CD8-positive, alpha-beta memory T cell (primary cell): ENCODE measurements at regions not wholly inside any gene's neighbourhood (a gene's known extent, or its start where the extent isn't known, plus 50 kb on each side); places are given as distances from the start of the nearest gene placed in this dataset.
"Not testable (repeated sequence)": the region's sequence is repeated elsewhere in the genome, so short reads cannot be mapped to it uniquely, and the experiment has no call there.

Source experiments
- CTCF ChIA-PET: fragments of 350-600 bp; sonication (Branson Sonifier 250); formaldehyde crosslinking; loops from one replicate; lab custom pipeline; 2021; ENCODE audit warnings: antibody characterized with exemption; lab: Charles Lee
- POLR2A ChIA-PET: fragments of 350-600 bp; sonication (Branson Sonifier 250); formaldehyde crosslinking; loops from one replicate; lab custom pipeline; 2021; ENCODE audit warnings: antibody characterized with exemption; lab: Charles Lee
- DNase-seq, 5 donors: peaks; one replicate each; pipeline versions ENCODE4 v3.0.0 to v3.0.0-alpha.2; 2020 to 2022; ENCODE audit warnings: mixed read lengths in 1 of 5
- H3K27ac ChIP-seq: one replicate; pipeline ENCODE4 v1.7.0; 2013; ENCODE audit warnings: low read depth, mild to moderate bottlenecking, low read length, moderate library complexity
- H3K27me3 ChIP-seq: 2 replicates; pipeline ENCODE4 v1.7.0; 2013; ENCODE audit warnings: low read length, mild to moderate bottlenecking; ENCODE audit not compliant: insufficient read depth, poor library complexity, severe bottlenecking
- H3K36me3 ChIP-seq: 2 replicates; pipeline ENCODE4 v1.7.0; 2013; ENCODE audit warnings: mild to moderate bottlenecking, low read length, moderate library complexity; ENCODE audit not compliant: insufficient read depth
- H3K4me1 ChIP-seq: 2 replicates; pipeline ENCODE4 v1.7.0; 2013; ENCODE audit warnings: mild to moderate bottlenecking, low read length, moderate library complexity; ENCODE audit not compliant: insufficient read depth
- H3K4me3 ChIP-seq: 2 replicates; pipeline ENCODE4 v1.7.0; 2013; ENCODE audit warnings: mild to moderate bottlenecking, low read length
- H3K9me3 ChIP-seq: 2 replicates; pipeline ENCODE4 v1.7.0; 2013; ENCODE audit warnings: mild to moderate bottlenecking, low read length
- H3K27ac Mint-ChIP-seq, 8 donors: one replicate each; pipeline ENCODE4 v1.8.0; 2020 to 2021; ENCODE audit warnings: mixed read lengths in 8 of 8, mild to moderate bottlenecking in 6 of 8, inconsistent platforms in 3 of 8, moderate library complexity in 3 of 8
- H3K27me3 Mint-ChIP-seq, 2 donors: one replicate each; pipeline ENCODE4 v1.8.0; 2020 to 2021; ENCODE audit warnings: mixed read lengths in 2 of 2, mild to moderate bottlenecking in 1 of 2, moderate library complexity in 1 of 2
- H3K36me3 Mint-ChIP-seq, 3 donors: one replicate each; pipeline ENCODE4 v1.8.0; 2020 to 2021; ENCODE audit warnings: mixed read lengths in 3 of 3, inconsistent platforms in 1 of 3, mild to moderate bottlenecking in 1 of 3
- H3K4me1 Mint-ChIP-seq, 3 donors: one replicate each; pipeline ENCODE4 v1.8.0; 2020 to 2021; ENCODE audit warnings: mixed read lengths in 3 of 3, inconsistent platforms in 1 of 3, mild to moderate bottlenecking in 1 of 3
- H3K4me3 Mint-ChIP-seq, 7 donors: one replicate each; pipeline ENCODE4 v1.8.0; 2020 to 2021; ENCODE audit warnings: mixed read lengths in 7 of 7, mild to moderate bottlenecking in 6 of 7, moderate library complexity in 4 of 7, inconsistent platforms in 2 of 7
- H3K9me3 Mint-ChIP-seq, 5 donors: one replicate each; pipeline ENCODE4 v1.8.0; 2020 to 2022; ENCODE audit warnings: mixed read lengths in 5 of 5, mild to moderate bottlenecking in 3 of 5, moderate library complexity in 2 of 5, inconsistent platforms in 1 of 5

- H3K36me3 ChIP-seq, result no peaks in the 10 kb centered on the region
- POLR2A ChIA-PET, result no interaction called here
- H3K9me3 ChIP-seq, result no peaks in the 10 kb centered on the region
- no peaks in the 10 kb centered on the region for H3K27me3 ChIP-seq
- H3K27ac ChIP-seq, result no peak overlapping the region
- Mint-ChIP-seq H3K4me1 (no peaks in the 10 kb centered on the region), H3K27me3 (peaks cover 0 to 5% of the 10 kb centered on the region in 2 donors), H3K27ac (no peak overlapping the region), H3K4me3 (no peak overlapping the region), H3K36me3 (no peaks in the 10 kb centered on the region), H3K9me3 (peaks cover 0 to 2% (median 0%) of the 10 kb centered on the region in 5 donors)
- no peak overlapping the region for H3K4me3 ChIP-seq
- DNase-seq, result no peak
- CTCF ChIA-PET, result no interaction called here
- no peaks in the 10 kb centered on the region for H3K4me1 ChIP-seq
Measured at GRCh38 chr2:167579826-167580225, 667.6 kb downstream of the STK39 start.

GRCh38 chr2:167575276-167575675, 672.1 kb downstream of the STK39 start:
- CTCF ChIA-PET, result no interaction called here
- H3K4me1 Mint-ChIP-seq, result no peaks in the 10 kb centered on the region
- POLR2A ChIA-PET, result no interaction called here

DNA sequence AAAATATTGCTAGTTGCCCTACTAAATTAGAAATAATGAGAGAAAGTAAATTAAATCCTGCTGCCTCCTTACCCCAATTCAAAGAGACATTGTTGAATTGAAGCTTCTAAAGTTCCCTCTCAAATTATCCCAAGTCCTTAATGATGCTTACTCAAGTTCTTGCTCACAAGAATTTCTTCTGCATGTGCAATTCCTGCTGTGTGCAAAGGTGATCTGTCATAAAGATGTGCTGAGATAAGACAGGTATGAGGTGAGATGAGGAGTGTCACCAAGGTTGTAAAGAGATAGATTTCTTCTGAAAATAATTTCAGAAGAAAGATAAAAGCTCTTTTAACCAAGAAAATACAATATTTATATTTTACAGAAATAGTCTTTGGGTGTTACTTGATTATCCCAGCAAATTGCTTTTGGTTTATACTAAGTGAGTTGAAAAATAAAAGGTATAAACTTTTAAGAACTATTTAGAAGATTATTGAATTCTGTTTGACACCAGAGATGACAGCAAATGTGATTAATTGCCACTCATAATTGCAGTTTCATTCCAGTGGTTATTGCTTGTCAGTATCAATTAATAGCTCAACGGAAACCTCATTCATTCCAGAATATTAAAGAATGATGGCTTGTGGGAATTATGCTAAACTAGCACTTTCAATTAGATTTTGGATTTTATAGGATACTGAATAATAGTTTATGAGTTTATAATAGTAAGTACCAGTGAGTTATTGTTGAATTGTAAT, 674.3 kb downstream of the STK39 start:
- Histone ChIP-seq H3K27ac (no peak overlapping the region), H3K4me3 (no peak overlapping the region), H3K27me3 (no peaks in the 10 kb centered on the region), H3K4me1 (no peaks in the 10 kb centered on the region), H3K9me3 (no peaks in the 10 kb centered on the region), H3K36me3 (no peaks in the 10 kb centered on the region)
- H3K36me3 Mint-ChIP-seq, result no peaks in the 10 kb centered on the region
- H3K4me3 Mint-ChIP-seq, result no peak overlapping the region
- no peaks in the 10 kb centered on the region for H3K27me3 Mint-ChIP-seq
- CTCF ChIA-PET, result no interaction called here
- no peak for DNase-seq
- H3K27ac Mint-ChIP-seq, result no peak overlapping the region
- H3K9me3 Mint-ChIP-seq, result no peaks in the 10 kb centered on the region
- POLR2A ChIA-PET, result no interaction called here
- H3K4me1 Mint-ChIP-seq, result no peaks in the 10 kb centered on the region

More at GRCh38 chr2:167575276-167575675, 672.1 kb downstream of the STK39 start:
- no peak for DNase-seq
- H3K27me3 ChIP-seq, result no peaks in the 10 kb centered on the region
- no peaks in the 10 kb centered on the region for H3K9me3 ChIP-seq
- no peaks in the 10 kb centered on the region for H3K9me3 Mint-ChIP-seq
- no peak overlapping the region for H3K4me3 ChIP-seq
- H3K27ac Mint-ChIP-seq, result no peak overlapping the region
- H3K27me3 Mint-ChIP-seq, result no peaks in the 10 kb centered on the region
- H3K36me3 ChIP-seq, result no peaks in the 10 kb centered on the region
- no peaks in the 10 kb centered on the region for H3K4me1 ChIP-seq
- H3K4me3 Mint-ChIP-seq, result no peak overlapping the region
- H3K36me3 Mint-ChIP-seq, result no peaks in the 10 kb centered on the region
- no peak overlapping the region for H3K27ac ChIP-seq

GRCh38 chr2:167570370-167570769, 677.0 kb downstream of the STK39 start:
- Histone ChIP-seq H3K27ac (no peak overlapping the region), H3K4me3 (no peak overlapping the region), H3K9me3 (no peaks in the 10 kb centered on the region), H3K4me1 (no peaks in the 10 kb centered on the region), H3K36me3 (no peaks in the 10 kb centered on the region), H3K27me3 (no peaks in the 10 kb centered on the region)
- Mint-ChIP-seq H3K4me1 (no peaks in the 10 kb centered on the region), H3K36me3 (no peaks in the 10 kb centered on the region), H3K9me3 (no peaks in the 10 kb centered on the region), H3K27ac (no peak overlapping the region), H3K27me3 (no peaks in the 10 kb centered on the region), H3K4me3 (no peak overlapping the region)
- POLR2A ChIA-PET, result no interaction called here
- DNase-seq, result no peak
- CTCF ChIA-PET, result no interaction called here

DNA sequence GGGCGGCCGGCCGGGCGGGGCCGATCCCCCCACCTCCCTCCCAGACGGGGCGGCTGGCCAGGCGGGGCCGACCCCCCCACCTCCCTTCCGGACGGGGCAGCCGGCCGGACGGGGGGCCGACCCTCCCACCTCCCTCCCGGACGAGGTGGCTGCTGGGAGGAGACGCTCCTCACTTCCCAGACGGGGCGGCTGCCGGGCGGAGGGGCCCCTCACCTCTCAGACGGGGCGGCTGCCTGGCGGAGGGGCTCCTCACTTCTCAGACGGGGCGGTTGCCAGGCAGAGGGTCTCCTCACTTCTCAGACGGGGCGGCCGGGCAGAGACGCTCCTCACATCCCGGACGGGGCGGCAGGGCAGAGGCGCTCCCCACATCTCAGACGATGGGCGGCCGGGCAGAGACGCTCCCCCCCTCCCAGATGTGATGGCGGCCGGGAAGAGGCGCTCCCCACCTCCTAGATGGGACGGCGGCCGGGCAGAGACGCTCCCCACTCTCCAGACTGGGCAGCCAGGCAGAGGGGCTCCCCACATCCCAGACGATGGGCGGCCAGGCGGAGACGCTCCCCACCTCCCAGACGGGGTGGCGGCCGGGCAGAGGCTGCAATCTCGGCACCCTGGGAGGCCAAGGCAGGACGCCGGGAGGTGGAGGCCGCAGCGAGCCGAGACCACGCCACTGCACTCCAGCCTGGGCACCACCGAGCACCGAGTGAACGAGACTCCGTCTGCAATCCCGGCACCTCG, 675.8 kb downstream of the XIRP2 start:
- H3K4me3 ChIP-seq, POLR2A ChIA-PET, H3K9me3 ChIP-seq, H3K27me3 ChIP-seq, H3K4me1 ChIP-seq, CTCF ChIA-PET, H3K4me3 Mint-ChIP-seq, H3K36me3 ChIP-seq, H3K27me3 Mint-ChIP-seq, H3K36me3 Mint-ChIP-seq, H3K27ac Mint-ChIP-seq, H3K27ac ChIP-seq, H3K4me1 Mint-ChIP-seq, DNase-seq: not testable (repeated sequence)
- peaks cover 0 to 17% (median 2%) of the 10 kb centered on the region in 5 donors for H3K9me3 Mint-ChIP-seq

GRCh38 chr2:167558272-167558991, 670.2 kb downstream of the XIRP2 start:
- Mint-ChIP-seq H3K9me3 (peaks cover 2 to 13% (median 5%) of the 10 kb centered on the region in 5 donors), H3K27ac (peak overlapping the region in 1 of 8 donors; percentile 72)
- H3K4me3 ChIP-seq, H3K4me3 Mint-ChIP-seq, H3K36me3 ChIP-seq, CTCF ChIA-PET, POLR2A ChIA-PET, H3K27me3 ChIP-seq, H3K4me1 ChIP-seq, H3K27me3 Mint-ChIP-seq, H3K36me3 Mint-ChIP-seq, H3K9me3 ChIP-seq, DNase-seq, H3K27ac ChIP-seq, H3K4me1 Mint-ChIP-seq: not testable (repeated sequence)

- Histone ChIP-seq H3K27me3 (no peaks in the 10 kb centered on the region), H3K36me3 (no peaks in the 10 kb centered on the region), H3K9me3 (no peaks in the 10 kb centered on the region), H3K4me1 (no peaks in the 10 kb centered on the region), H3K27ac (no peak overlapping the region), H3K4me3 (no peak overlapping the region)
- H3K9me3 Mint-ChIP-seq, result peaks cover 0 to 9% (median 5%) of the 10 kb centered on the region in 5 donors
- H3K4me3 Mint-ChIP-seq, result no peak overlapping the region
- H3K27ac Mint-ChIP-seq, result no peak overlapping the region
- ChIA-PET POLR2A (no interaction called here), CTCF (no interaction called here)
- H3K27me3 Mint-ChIP-seq, result no peaks in the 10 kb centered on the region
- no peaks in the 10 kb centered on the region for H3K4me1 Mint-ChIP-seq
- no peak for DNase-seq
- H3K36me3 Mint-ChIP-seq, result no peaks in the 10 kb centered on the region
Measured at GRCh38 chr2:167555098-167555720, 666.9 kb downstream of the XIRP2 start.

DNA sequence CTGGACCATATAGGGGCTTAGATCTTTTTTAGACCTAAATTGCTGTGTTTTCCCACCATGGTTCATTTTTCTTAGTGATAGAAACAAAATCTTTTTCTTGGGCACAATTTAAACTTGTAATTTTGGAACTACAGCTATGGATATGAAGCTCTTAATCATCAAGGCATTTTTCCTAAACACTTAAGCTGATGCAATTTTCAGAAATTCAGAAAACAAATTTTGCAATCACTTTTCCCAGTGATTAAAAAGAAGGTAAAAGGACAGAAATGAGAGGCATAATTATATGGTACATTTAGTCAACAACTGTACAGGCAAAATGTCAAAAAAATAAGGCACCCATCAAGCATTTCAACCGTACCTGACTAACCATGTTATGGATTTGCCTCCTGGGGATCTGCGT, 665.4 kb downstream of the XIRP2 start:
- no peak overlapping the region for H3K4me3 Mint-ChIP-seq
- Histone ChIP-seq H3K27me3 (no peaks in the 10 kb centered on the region), H3K9me3 (no peaks in the 10 kb centered on the region), H3K4me1 (no peaks in the 10 kb centered on the region), H3K27ac (no peak overlapping the region), H3K36me3 (no peaks in the 10 kb centered on the region), H3K4me3 (no peak overlapping the region)
- H3K4me1 Mint-ChIP-seq, result no peaks in the 10 kb centered on the region
- H3K27ac Mint-ChIP-seq, result no peak overlapping the region
- H3K36me3 Mint-ChIP-seq, result no peaks in the 10 kb centered on the region
- ChIA-PET POLR2A (no interaction called here), CTCF (no interaction called here)
- no peaks in the 10 kb centered on the region for H3K27me3 Mint-ChIP-seq
- DNase-seq, result no peak
- peaks cover 0 to 12% (median 5%) of the 10 kb centered on the region in 5 donors for H3K9me3 Mint-ChIP-seq
